Small intestine (tissue), 7 donors: ENCODE measurements at regions not wholly inside any gene's neighbourhood (a gene's known extent, or its start where the extent isn't known, plus 50 kb on each side); places are given as distances from the start of the nearest gene placed in this dataset.

ENCODE experiments used
- DNase-seq, 2 donors: peaks; one replicate each; pipeline versions ENCODE4 v3.0.0 to v3.0.0-alpha.2; 2013
- FAIRE-seq: peaks from 2 replicates; lab custom pipeline; 2012; peaks lifted over from hg19 to GRCh38; lab: Jason Lieb, UNC
- H3K27ac ChIP-seq, 3 donors: one replicate each; pipeline ENCODE4 v1.5.1; 2013; ENCODE audit warnings: low read length in 2 of 3, mild to moderate bottlenecking in 2 of 3, control low read depth in 1 of 3, inconsistent platforms in 1 of 3, low read depth in 1 of 3, moderate library complexity in 1 of 3
- H3K27me3 ChIP-seq, 3 donors: one replicate each; pipeline ENCODE4 v1.6.1; 2013; ENCODE audit warnings: low read length in 3 of 3, inconsistent platforms in 1 of 3; ENCODE audit not compliant: control insufficient read depth in 3 of 3, insufficient read depth in 3 of 3
- H3K36me3 ChIP-seq, 3 donors: one replicate each; pipeline ENCODE4 v1.6.1; 2013; ENCODE audit warnings: low read length in 3 of 3, inconsistent platforms in 1 of 3, low read depth in 1 of 3, mild to moderate bottlenecking in 1 of 3, moderate library complexity in 1 of 3; ENCODE audit not compliant: control insufficient read depth in 3 of 3, insufficient read depth in 2 of 3
- H3K4me1 ChIP-seq, 3 donors: one replicate each; pipeline ENCODE4 v1.6.1; 2013; ENCODE audit warnings: low read length in 2 of 3, inconsistent platforms in 1 of 3, low read depth in 1 of 3, mild to moderate bottlenecking in 1 of 3, moderate library complexity in 1 of 3; ENCODE audit not compliant: control insufficient read depth in 3 of 3, insufficient read depth in 2 of 3
- H3K4me3 ChIP-seq, 3 donors: one replicate each; pipeline ENCODE4 v1.5.1; 2013; ENCODE audit warnings: low read length in 3 of 3, control low read depth in 1 of 3, inconsistent platforms in 1 of 3, low read depth in 1 of 3, mild to moderate bottlenecking in 1 of 3, moderate library complexity in 1 of 3
- H3K9me3 ChIP-seq, 2 donors: one replicate each; pipeline ENCODE4 v1.6.1; 2013; ENCODE audit warnings: low read depth in 1 of 2, low read length in 1 of 2; ENCODE audit not compliant: control insufficient read depth in 2 of 2, insufficient read depth in 1 of 2
- WGBS, 3 donors: extraction: QIAGEN DNeasy Blood & Tissue Kit; methylation state at CpG; one replicate each; pipeline ENCODE4 v1.1.7; 2013; 5-methylcytosine and 5-hydroxymethylcytosine counted together
- donor health status: healthy with polysubstance abuse.
- donor health status: control.
- donor health status: control.
- donor health status: Bipolar disorder and iron deficiency.
- donor health status: healthy.

- DNase-seq, result no peak
- H3K36me3 ChIP-seq, result no peaks in the 10 kb centered on the region
- no peak overlapping the region for H3K27ac ChIP-seq
- peaks cover 0 to 3% (median 0%) of the 10 kb centered on the region in 3 donors for H3K27me3 ChIP-seq
- no peak for FAIRE-seq
- 40 to 88% (median 51%) methylated on average over 1 of the region's 1 CpG for WGBS, 3 donors
- H3K4me1 ChIP-seq, result no peaks in the 10 kb centered on the region
- H3K4me3 ChIP-seq, result no peak overlapping the region
- H3K9me3 ChIP-seq, result no peaks in the 10 kb centered on the region
These were observed 341.4 kb upstream of the NOCT start for GRCh38 chr4:138674209-138674608.

- H3K4me3 ChIP-seq, result no peak overlapping the region
- no peak overlapping the region for H3K27ac ChIP-seq
- H3K4me1 ChIP-seq, result no peaks in the 10 kb centered on the region
- WGBS, 3 donors, result 51 to 71% (median 66%) methylated on average over 10 of the region's 10 CpGs
- DNase-seq, result no peak
- H3K9me3 ChIP-seq, result no peaks in the 10 kb centered on the region
- peaks cover 0 to 3% (median 0%) of the 10 kb centered on the region in 3 donors for H3K27me3 ChIP-seq
- no peaks in the 10 kb centered on the region for H3K36me3 ChIP-seq
- FAIRE-seq, result no peak
These were observed 342.5 kb upstream of the NOCT start for GRCh38 chr4:138673053-138673452.

- Histone ChIP-seq H3K36me3 (no peaks in the 10 kb centered on the region), H3K27ac (no peak overlapping the region), H3K4me3 (no peak overlapping the region), H3K27me3 (peaks cover 0 to 3% (median 0%) of the 10 kb centered on the region in 3 donors), H3K4me1 (no peaks in the 10 kb centered on the region), H3K9me3 (no peaks in the 10 kb centered on the region)
- DNase-seq (no peak), FAIRE-seq (no peak)
- WGBS, 3 donors, result 71 to 74% (median 72%) methylated on average over 9 of the region's 9 CpGs
These were observed 343.1 kb upstream of the NOCT start for GRCh38 chr4:138672393-138672976.

GRCh38 chr4:138671606-138672084 lies 343.9 kb upstream of the NOCT start:
- peaks cover 0 to 3% (median 0%) of the 10 kb centered on the region in 3 donors for H3K27me3 ChIP-seq
- no peak overlapping the region for H3K4me3 ChIP-seq
- 57 to 75% (median 61%) methylated on average over 3 of the region's 3 CpGs for WGBS, 3 donors
- no peak overlapping the region for H3K27ac ChIP-seq
- H3K9me3 ChIP-seq, result no peaks in the 10 kb centered on the region
- FAIRE-seq (no peak), DNase-seq (no peak)
- no peaks in the 10 kb centered on the region for H3K36me3 ChIP-seq
- no peaks in the 10 kb centered on the region for H3K4me1 ChIP-seq

- Histone ChIP-seq H3K4me1 (no peaks in the 10 kb centered on the region), H3K27ac (no peak overlapping the region), H3K36me3 (no peaks in the 10 kb centered on the region), H3K4me3 (no peak overlapping the region), H3K27me3 (peaks cover 0 to 3% (median 0%) of the 10 kb centered on the region in 3 donors), H3K9me3 (no peaks in the 10 kb centered on the region)
- FAIRE-seq, result no peak
- DNase-seq, result no peak
These were observed 344.5 kb upstream of the NOCT start for GRCh38 chr4:138671106-138671505.

- H3K27ac ChIP-seq, result no peak overlapping the region
- no peaks in the 10 kb centered on the region for H3K36me3 ChIP-seq
- DNase-seq (no peak), FAIRE-seq (no peak)
- 70 to 89% (median 72%) methylated on average over 5 of the region's 5 CpGs for WGBS, 3 donors
- no peaks in the 10 kb centered on the region for H3K9me3 ChIP-seq
- H3K4me1 ChIP-seq, result no peaks in the 10 kb centered on the region
- no peak overlapping the region for H3K4me3 ChIP-seq
- H3K27me3 ChIP-seq, result peaks cover 0 to 3% (median 0%) of the 10 kb centered on the region in 3 donors
These were observed 344.9 kb upstream of the NOCT start for GRCh38 chr4:138670681-138671080.

GRCh38 chr4:138669479-138670315 lies 345.9 kb upstream of the NOCT start:
- WGBS, 3 donors, result 73 to 82% (median 76%) methylated on average over 6 of the region's 6 CpGs
- Histone ChIP-seq H3K27ac (no peak overlapping the region), H3K27me3 (peaks cover 0 to 3% (median 0%) of the 10 kb centered on the region in 3 donors), H3K4me3 (no peak overlapping the region), H3K36me3 (no peaks in the 10 kb centered on the region), H3K4me1 (no peaks in the 10 kb centered on the region), H3K9me3 (no peaks in the 10 kb centered on the region)
- DNase-seq (no peak), FAIRE-seq (no peak)

- Histone ChIP-seq H3K9me3 (no peaks in the 10 kb centered on the region), H3K4me1 (no peaks in the 10 kb centered on the region), H3K27ac (no peak overlapping the region), H3K27me3 (peaks cover 0 to 3% (median 0%) of the 10 kb centered on the region in 3 donors), H3K4me3 (no peak overlapping the region), H3K36me3 (no peaks in the 10 kb centered on the region)
- DNase-seq, result no peak
- 84 to 93% (median 90%) methylated on average over 3 of the region's 3 CpGs for WGBS, 3 donors
- FAIRE-seq, result no peak
These were observed 347.3 kb upstream of the NOCT start for GRCh38 chr4:138668309-138668708.
